HEK293 (cell line): ENCODE measurements at regions not wholly inside any gene's neighbourhood (a gene's known extent, or its start where the extent isn't known, plus 50 kb on each side); places are given as distances from the start of the nearest gene placed in this dataset.

Source experiments
- CTCF ChIA-PET: fragments of 350-600 bp; formaldehyde crosslinking; extraction: SDS; loops from one replicate; lab custom pipeline; 2021; ENCODE audit warnings: antibody characterized with exemption; lab: Yijun Ruan, JAX
- POLR2A ChIA-PET: fragments of 300-600 bp; formaldehyde crosslinking; extraction: SDS; loops from one replicate; lab custom pipeline; 2020; ENCODE audit warnings: antibody characterized with exemption, inconsistent platforms; lab: Yijun Ruan, JAX
- H3K27ac ChIP-seq: fragments of 200-500 bp; sonication (Bioruptor generic); 2 replicates; pipeline ENCODE4 v1.5.1; 2014; ENCODE audit warnings: low read depth, low read length, control low read depth, inconsistent platforms; ENCODE audit errors: extremely low read depth
- H3K36me3 ChIP-seq, 2 experiments: fragments of 200-500 bp in 1 of 2; sonication (Bioruptor generic) in 1 of 2; 1 replicate in 1 of 2; 2 replicates in 1 of 2; pipeline ENCODE4 v1.5.1; 2014 to 2017; ENCODE audit warnings: inconsistent platforms in 2 of 2, low read length in 2 of 2; ENCODE audit not compliant: control insufficient read depth in 2 of 2, insufficient read depth in 1 of 2
- H3K4me1 ChIP-seq: fragments of 200-500 bp; sonication (Bioruptor generic); 2 replicates; pipeline ENCODE4 v1.5.1; 2014; ENCODE audit warnings: mild to moderate bottlenecking, low read length, inconsistent platforms; ENCODE audit not compliant: control insufficient read depth, insufficient read depth
- H3K4me3 ChIP-seq: 2 replicates; pipeline ENCODE4 v1.5.1; 2011; ENCODE audit warnings: low read depth, mild to moderate bottlenecking, control low read depth, low read length, moderate library complexity
- H3K9me3 ChIP-seq: fragments of 200-500 bp; sonication (Bioruptor generic); 2 replicates; pipeline ENCODE4 v1.5.1; 2014; ENCODE audit warnings: low read depth, low read length, inconsistent platforms; ENCODE audit not compliant: control insufficient read depth, insufficient read depth
- KLF9 ChIP-seq: fragments of 450-650 bp; formaldehyde crosslinking; IDR thresholded peaks from 2 replicates; pipeline ENCODE4 v1.5.1; 2016; ENCODE audit warnings: missing biosample characterization, missing genetic modification characterization, low read depth
- SETDB1 ChIP-seq: IDR thresholded peaks from one replicate; pipeline ENCODE4 v1.6.1; 2017; ENCODE audit warnings: mild to moderate bottlenecking, low read length, moderate library complexity, mixed read lengths; ENCODE audit not compliant: insufficient read length
- ZBTB20 ChIP-seq: fragments of 450-650 bp; formaldehyde crosslinking; IDR thresholded peaks from 2 replicates; pipeline ENCODE4 v1.5.1; 2016; ENCODE audit warnings: missing biosample characterization, missing genetic modification characterization
- ZNF138 ChIP-seq: fragments of 450-650 bp; formaldehyde crosslinking; IDR thresholded peaks from 2 replicates; pipeline ENCODE4 v1.5.1; 2016; ENCODE audit warnings: missing biosample characterization, missing genetic modification characterization, borderline replicate concordance
- ZNF175 ChIP-seq: fragments of 450-650 bp; formaldehyde crosslinking; IDR thresholded peaks from 2 replicates; pipeline ENCODE4 v1.5.1; 2016; ENCODE audit warnings: missing biosample characterization, missing genetic modification characterization
- ZNF37A ChIP-seq: fragments of 450-650 bp; IDR thresholded peaks from 2 replicates; pipeline ENCODE4 v1.5.1; 2018; ENCODE audit warnings: missing biosample characterization, missing genetic modification characterization
- ZNF426 ChIP-seq: fragments of 450-650 bp; formaldehyde crosslinking; IDR thresholded peaks from 2 replicates; pipeline ENCODE4 v1.5.1; 2017; ENCODE audit warnings: missing biosample characterization, missing genetic modification characterization, mild to moderate bottlenecking, inconsistent platforms, moderate library complexity
- ZNF549 ChIP-seq: fragments of 450-650 bp; IDR thresholded peaks from 2 replicates; pipeline ENCODE4 v1.5.1; 2018; ENCODE audit warnings: missing biosample characterization, missing genetic modification characterization, mild to moderate bottlenecking, inconsistent platforms, moderate library complexity
- ZNF555 ChIP-seq: fragments of 450-650 bp; formaldehyde crosslinking; conservative IDR thresholded peaks from 2 replicates; pipeline ENCODE4 v1.5.1; 2017; ENCODE audit warnings: missing biosample characterization, mild to moderate bottlenecking, missing genetic modification characterization, inconsistent platforms
- ZNF707 ChIP-seq: fragments of 450-650 bp; formaldehyde crosslinking; IDR thresholded peaks from 2 replicates; pipeline ENCODE4 v1.5.1; 2016; ENCODE audit warnings: missing biosample characterization, missing genetic modification characterization
- TF ChIP-seq, protein P1 (sequence below): fragments of 450-650 bp; formaldehyde crosslinking; IDR thresholded peaks from 2 replicates; pipeline ENCODE4 v1.5.1; 2016; ENCODE audit warnings: missing biosample characterization, missing genetic modification characterization
- TF ChIP-seq, protein P2 (sequence below): fragments of 450-650 bp; formaldehyde crosslinking; optimal IDR thresholded peaks from 2 replicates; pipeline ENCODE3; 2016; ENCODE audit warnings: missing biosample characterization, mild to moderate bottlenecking, missing genetic modification characterization
- TF ChIP-seq, protein P3 (sequence below): fragments of 450-650 bp; formaldehyde crosslinking; IDR thresholded peaks from 2 replicates; pipeline ENCODE4 v1.5.1; 2016; ENCODE audit warnings: missing biosample characterization, missing genetic modification characterization
- TF ChIP-seq, protein P4 (sequence below): fragments of 450-650 bp; formaldehyde crosslinking; IDR thresholded peaks from 2 replicates; pipeline ENCODE4 v1.5.0; 2017; ENCODE audit warnings: missing biosample characterization, missing genetic modification characterization, borderline replicate concordance
- TF ChIP-seq, protein P5 (sequence below): fragments of 450-650 bp; formaldehyde crosslinking; IDR thresholded peaks from 2 replicates; pipeline ENCODE4 v1.5.1; 2016; ENCODE audit warnings: missing biosample characterization, missing genetic modification characterization

DNA sequence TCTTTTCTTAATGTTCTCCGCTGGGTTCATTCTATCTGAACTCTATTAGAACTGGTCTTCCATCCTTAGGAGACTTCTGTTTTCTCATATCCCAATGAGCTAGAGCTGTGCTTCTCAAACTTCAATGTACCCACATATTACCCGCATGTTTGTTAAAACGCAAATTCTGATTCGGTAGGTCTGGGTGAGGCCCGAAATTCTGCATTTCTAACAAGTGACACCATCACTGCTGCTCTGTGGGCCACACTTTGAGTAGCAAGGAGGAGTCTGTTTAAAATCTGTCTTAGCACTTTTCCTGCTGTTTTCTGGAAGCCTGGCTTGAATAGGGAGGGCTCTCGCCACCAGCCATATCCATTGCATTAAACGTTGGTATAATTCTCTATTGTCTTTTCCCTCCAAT is 151.9 kb upstream of the CLINT1 start:
- no peaks in the 10 kb centered on the region for H3K9me3 ChIP-seq
- TF ChIP-seq, protein P1, sequence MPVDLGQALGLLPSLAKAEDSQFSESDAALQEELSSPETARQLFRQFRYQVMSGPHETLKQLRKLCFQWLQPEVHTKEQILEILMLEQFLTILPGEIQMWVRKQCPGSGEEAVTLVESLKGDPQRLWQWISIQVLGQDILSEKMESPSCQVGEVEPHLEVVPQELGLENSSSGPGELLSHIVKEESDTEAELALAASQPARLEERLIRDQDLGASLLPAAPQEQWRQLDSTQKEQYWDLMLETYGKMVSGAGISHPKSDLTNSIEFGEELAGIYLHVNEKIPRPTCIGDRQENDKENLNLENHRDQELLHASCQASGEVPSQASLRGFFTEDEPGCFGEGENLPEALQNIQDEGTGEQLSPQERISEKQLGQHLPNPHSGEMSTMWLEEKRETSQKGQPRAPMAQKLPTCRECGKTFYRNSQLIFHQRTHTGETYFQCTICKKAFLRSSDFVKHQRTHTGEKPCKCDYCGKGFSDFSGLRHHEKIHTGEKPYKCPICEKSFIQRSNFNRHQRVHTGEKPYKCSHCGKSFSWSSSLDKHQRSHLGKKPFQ = no peak
- TF ChIP-seq ZNF37A (tag by site-specific recombination) (no peak), KLF9 (tag by site-specific recombination) (no peak), ZNF426 (tag by site-specific recombination) (no peak)
- TF ChIP-seq, protein P2, sequence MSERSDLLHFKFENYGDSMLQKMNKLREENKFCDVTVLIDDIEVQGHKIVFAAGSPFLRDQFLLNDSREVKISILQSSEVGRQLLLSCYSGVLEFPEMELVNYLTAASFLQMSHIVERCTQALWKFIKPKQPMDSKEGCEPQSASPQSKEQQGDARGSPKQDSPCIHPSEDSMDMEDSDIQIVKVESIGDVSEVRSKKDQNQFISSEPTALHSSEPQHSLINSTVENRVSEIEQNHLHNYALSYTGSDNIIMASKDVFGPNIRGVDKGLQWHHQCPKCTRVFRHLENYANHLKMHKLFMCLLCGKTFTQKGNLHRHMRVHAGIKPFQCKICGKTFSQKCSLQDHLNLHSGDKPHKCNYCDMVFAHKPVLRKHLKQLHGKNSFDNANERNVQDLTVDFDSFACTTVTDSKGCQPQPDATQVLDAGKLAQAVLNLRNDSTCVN = no peak
- TF ChIP-seq, protein P3, sequence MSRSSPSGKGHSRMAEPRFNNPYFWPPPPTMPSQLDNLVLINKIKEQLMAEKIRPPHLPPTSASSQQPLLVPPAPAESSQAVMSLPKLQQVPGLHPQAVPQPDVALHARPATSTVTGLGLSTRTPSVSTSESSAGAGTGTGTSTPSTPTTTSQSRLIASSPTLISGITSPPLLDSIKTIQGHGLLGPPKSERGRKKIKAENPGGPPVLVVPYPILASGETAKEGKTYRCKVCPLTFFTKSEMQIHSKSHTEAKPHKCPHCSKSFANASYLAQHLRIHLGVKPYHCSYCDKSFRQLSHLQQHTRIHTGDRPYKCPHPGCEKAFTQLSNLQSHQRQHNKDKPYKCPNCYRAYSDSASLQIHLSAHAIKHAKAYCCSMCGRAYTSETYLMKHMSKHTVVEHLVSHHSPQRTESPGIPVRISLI (tag by site-specific recombination) = no peak
- no peaks in the 10 kb centered on the region for H3K36me3 ChIP-seq
- ChIA-PET CTCF (interaction anchor here (0.9 to 2.0 kb wide), 3 partner anchors 16 to 64 kb away, joined by 4 to 11 read pairs (median 7); no protein-coding TSS in a partner anchor), POLR2A (no interaction called here)
- no peaks in the 10 kb centered on the region for H3K4me1 ChIP-seq
- no peak overlapping the region for H3K27ac ChIP-seq
- no peak overlapping the region for H3K4me3 ChIP-seq

DNA sequence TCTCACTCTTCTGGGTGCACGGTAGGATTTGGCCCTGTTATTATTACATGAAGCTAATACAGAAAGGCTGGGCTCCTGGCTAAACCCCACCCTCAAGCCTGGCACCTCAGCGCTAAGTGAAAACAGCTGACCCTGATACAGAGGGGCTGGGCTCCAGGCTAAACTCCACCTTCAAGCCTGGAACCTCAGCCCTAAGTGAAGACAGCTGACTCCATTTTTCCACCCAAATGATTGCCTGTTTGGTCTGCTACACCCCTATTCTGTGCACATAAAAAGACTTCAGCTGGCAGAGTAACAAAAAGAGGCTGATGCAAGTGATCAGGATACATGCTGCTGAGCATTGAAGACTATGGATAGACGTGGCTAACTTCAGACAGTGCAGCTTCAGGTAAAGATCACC is 148.4 kb upstream of the CLINT1 start:
- CTCF ChIA-PET = interaction anchor here (1.1 to 1.6 kb wide), 3 partner anchors 13 to 1099 kb away, joined by 3 to 6 read pairs (median 3); no protein-coding TSS in a partner anchor

DNA sequence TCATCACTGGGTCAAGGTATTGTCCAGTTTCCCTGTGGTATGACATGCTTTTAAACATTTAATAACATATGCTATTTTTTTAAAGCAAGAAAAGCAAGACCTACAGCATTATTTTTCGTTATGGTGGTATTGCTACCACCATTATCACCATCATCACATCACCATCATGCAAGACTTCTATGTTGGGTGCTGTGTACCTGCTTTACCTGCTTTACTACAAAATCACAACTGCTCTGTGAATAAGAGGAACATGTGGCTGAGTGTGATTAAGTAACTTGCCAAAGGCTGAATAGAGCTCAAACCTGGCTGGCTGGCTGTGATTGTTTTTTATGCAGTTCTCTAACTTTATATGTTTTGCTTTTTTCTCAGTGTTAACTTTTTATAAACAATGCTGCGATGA is 140.8 kb upstream of the CLINT1 start:
- POLR2A ChIA-PET = no interaction called here
- CTCF ChIA-PET = no interaction called here
- H3K27ac ChIP-seq = no peak overlapping the region
- TF ChIP-seq, protein P1 = no peak
- TF ChIP-seq ZNF138 (tag by site-specific recombination) = no peak
- no peaks in the 10 kb centered on the region for H3K4me1 ChIP-seq
- H3K4me3 ChIP-seq = no peak overlapping the region
- no peaks in the 10 kb centered on the region for H3K36me3 ChIP-seq
- H3K9me3 ChIP-seq = no peaks in the 10 kb centered on the region

More for the DNA sequence above, 148.4 kb upstream of the CLINT1 start:
- H3K4me1 ChIP-seq = no peaks in the 10 kb centered on the region
- H3K27ac ChIP-seq = no peak overlapping the region
- no peaks in the 10 kb centered on the region for H3K9me3 ChIP-seq
- POLR2A ChIA-PET = no interaction called here
- TF ChIP-seq ZNF549 (tag by site-specific recombination) (no peak), ZNF175 (tag by site-specific recombination) (no peak), ZBTB20 (no peak)
- no peak overlapping the region for H3K4me3 ChIP-seq
- H3K36me3 ChIP-seq = no peaks in the 10 kb centered on the region

DNA sequence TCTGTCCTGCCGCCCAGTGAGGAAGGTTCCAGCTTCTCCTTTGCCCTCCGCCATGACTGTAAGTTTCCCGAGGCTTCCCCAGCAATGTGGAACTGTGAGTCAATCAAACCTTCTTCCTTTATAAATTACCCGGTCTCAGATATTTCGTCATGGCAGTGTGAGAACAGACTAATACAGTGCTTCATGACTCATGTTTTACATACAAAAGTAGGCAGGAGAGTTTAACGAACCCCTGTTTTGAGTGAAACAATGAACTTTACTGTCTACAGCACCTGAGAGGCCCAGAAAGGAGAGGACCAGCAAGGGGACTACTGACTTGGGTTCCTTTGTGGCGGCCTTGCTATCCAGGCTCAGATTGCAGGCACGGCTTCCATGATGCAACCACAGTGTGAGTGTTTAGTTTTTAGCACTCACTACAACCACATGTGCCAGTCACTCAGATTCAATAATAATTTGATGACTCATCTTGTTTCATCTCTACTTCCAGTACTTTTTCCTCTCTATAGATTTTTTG is 139.1 kb upstream of the CLINT1 start:
- Histone ChIP-seq H3K36me3 (no peaks in the 10 kb centered on the region), H3K9me3 (no peaks in the 10 kb centered on the region), H3K27ac (no peak overlapping the region), H3K4me3 (no peak overlapping the region), H3K4me1 (0 out of 2 replicates have a peak, but pooled peaks cover 2% of the 10 kb centered on the region)
- ChIA-PET POLR2A (no interaction called here), CTCF (interaction anchor here (1.0 to 1.6 kb wide), 2 partner anchors 14 to 143 kb away, joined by 4 read pairs; no protein-coding TSS in a partner anchor)
- TF ChIP-seq, protein P4, sequence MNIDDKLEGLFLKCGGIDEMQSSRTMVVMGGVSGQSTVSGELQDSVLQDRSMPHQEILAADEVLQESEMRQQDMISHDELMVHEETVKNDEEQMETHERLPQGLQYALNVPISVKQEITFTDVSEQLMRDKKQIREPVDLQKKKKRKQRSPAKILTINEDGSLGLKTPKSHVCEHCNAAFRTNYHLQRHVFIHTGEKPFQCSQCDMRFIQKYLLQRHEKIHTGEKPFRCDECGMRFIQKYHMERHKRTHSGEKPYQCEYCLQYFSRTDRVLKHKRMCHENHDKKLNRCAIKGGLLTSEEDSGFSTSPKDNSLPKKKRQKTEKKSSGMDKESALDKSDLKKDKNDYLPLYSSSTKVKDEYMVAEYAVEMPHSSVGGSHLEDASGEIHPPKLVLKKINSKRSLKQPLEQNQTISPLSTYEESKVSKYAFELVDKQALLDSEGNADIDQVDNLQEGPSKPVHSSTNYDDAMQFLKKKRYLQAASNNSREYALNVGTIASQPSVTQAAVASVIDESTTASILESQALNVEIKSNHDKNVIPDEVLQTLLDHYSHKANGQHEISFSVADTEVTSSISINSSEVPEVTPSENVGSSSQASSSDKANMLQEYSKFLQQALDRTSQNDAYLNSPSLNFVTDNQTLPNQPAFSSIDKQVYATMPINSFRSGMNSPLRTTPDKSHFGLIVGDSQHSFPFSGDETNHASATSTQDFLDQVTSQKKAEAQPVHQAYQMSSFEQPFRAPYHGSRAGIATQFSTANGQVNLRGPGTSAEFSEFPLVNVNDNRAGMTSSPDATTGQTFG = no peak
- TF ChIP-seq, protein P5, sequence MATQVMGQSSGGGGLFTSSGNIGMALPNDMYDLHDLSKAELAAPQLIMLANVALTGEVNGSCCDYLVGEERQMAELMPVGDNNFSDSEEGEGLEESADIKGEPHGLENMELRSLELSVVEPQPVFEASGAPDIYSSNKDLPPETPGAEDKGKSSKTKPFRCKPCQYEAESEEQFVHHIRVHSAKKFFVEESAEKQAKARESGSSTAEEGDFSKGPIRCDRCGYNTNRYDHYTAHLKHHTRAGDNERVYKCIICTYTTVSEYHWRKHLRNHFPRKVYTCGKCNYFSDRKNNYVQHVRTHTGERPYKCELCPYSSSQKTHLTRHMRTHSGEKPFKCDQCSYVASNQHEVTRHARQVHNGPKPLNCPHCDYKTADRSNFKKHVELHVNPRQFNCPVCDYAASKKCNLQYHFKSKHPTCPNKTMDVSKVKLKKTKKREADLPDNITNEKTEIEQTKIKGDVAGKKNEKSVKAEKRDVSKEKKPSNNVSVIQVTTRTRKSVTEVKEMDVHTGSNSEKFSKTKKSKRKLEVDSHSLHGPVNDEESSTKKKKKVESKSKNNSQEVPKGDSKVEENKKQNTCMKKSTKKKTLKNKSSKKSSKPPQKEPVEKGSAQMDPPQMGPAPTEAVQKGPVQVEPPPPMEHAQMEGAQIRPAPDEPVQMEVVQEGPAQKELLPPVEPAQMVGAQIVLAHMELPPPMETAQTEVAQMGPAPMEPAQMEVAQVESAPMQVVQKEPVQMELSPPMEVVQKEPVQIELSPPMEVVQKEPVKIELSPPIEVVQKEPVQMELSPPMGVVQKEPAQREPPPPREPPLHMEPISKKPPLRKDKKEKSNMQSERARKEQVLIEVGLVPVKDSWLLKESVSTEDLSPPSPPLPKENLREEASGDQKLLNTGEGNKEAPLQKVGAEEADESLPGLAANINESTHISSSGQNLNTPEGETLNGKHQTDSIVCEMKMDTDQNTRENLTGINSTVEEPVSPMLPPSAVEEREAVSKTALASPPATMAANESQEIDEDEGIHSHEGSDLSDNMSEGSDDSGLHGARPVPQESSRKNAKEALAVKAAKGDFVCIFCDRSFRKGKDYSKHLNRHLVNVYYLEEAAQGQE (tag by site-specific recombination) = no peak
- TF ChIP-seq SETDB1 (no peak), ZNF707 (tag by site-specific recombination) (no peak), ZNF555 (tag by site-specific recombination) (no peak)
